DMS 273 treated with DMSO at 0.1 percent for 48 hours (cell line): ENCODE measurements at regions not wholly inside any gene's neighbourhood (a gene's known extent, or its start where the extent isn't known, plus 50 kb on each side); places are given as distances from the start of the nearest gene placed in this dataset.
"Not testable (repeated sequence)": the region's sequence is repeated elsewhere in the genome, so short reads cannot be mapped to it uniquely, and the experiment has no call there.

Experiments used
- DNase-seq: peaks from one replicate; lab custom pipeline; 2025; lab: John Stamatoyannopoulos, UW

DNA sequence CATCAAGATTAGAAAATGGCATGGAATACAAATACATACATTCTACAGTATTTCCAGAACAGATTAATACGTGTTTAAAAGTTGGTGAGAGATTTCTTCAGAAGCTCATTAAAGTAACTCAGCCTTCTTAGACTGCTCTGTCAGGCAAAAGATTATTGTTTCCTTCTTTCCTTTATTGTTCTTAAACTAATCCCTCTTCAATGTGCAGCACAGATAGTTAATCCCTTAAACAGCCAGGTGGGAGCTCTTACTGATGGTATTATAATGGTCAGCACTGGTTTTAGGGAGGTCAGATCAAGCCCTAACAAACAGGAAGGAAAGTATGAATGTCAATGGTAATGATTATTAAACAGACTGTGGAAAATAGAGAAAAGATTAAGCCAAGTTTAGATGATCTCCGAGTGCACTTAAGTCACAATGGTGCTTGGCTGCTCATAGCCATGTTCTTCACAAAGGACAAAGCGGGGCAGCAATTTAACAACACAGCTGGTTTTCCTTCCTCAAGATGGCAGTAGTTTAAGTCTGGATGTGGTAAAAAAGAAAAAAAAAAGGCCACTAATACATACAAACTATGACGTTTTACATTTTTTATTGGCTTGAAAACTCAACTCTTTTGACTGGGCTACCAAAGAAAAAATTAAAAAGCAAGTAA is 992.6 kb downstream of the PCDH9 start:
- no peak for DNase-seq

DNA sequence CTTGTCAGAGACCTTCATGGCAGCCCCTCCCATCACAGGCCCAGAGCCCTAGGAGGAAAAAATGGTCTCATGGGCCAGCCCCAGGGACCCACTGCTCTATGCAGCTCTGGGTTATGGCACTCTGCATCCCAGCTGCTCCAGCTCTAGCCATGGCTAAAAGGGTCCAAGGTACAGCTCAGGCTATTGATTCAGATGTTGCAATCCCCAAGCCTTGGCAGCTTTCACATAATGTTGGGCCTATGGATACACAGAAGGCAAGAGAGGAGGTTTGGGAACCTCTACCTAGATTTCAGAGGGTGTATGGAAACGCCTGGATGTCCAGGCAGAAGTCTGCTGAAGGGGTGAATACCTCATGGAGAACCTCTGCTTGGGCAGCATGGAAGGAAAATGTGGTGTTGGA is 996.0 kb downstream of the PCDH9 start:
- no peak for DNase-seq

DNA sequence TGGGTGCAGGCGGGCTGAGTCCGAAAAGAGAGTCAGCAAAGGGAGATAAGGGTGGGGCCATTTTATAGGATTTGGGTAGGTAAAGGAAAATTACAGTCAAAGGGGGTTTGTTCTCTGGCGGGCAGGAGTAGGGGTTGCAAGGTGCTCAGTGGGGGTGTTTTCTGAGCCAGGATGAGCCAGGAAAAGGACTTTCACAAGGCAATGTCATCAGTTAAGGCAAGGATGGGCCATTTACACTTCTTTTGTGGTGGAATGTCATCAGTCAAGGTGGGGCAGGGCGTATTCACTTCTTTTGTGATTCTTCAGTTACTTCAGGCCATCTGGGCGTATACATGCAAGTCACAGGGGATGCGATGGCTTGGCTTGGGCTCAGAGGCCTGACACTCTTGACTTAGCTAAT is 998.2 kb downstream of the PCDH9 start:
- not testable (repeated sequence) for DNase-seq

DNA sequence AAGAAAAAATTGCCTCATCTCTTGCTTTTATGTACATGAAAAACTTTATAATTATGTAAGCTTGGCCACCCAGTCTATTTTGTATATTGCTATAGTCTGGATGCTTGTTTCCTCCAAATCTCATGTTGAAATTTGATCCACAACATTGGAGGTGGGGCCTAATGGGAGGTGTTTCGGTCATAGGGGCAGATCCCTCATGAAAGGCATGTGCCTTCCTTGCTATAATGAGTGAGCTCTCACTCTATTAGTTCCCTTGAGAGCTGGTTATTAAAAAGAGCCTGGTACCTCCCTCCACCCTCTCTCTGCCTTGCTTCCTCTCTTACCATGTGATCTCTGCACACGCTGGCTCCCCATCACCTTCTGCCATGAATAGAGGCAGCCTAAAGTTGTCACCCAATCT is 1005.1 kb downstream of the PCDH9 start:
- no peak for DNase-seq

DNA sequence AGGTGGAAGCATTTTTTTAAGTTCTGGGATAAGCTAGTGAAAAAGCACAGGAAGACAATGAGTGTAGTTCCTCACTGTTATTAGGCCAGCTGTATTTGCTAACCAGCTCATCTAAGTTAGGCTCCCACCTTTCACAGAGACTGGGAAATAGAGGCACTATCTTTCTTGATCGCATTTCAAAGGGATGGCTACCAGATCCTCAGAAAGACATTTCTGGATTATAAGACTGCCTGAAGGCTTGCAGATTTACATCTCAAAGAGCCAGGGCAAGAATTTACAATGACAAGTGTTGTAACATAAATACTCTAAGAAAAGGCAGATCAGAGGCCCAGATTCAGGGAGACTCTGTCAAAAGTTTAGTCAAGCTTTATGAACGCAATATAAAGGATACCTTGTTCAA is 1005.5 kb downstream of the PCDH9 start:
- DNase-seq: no peak

DNA sequence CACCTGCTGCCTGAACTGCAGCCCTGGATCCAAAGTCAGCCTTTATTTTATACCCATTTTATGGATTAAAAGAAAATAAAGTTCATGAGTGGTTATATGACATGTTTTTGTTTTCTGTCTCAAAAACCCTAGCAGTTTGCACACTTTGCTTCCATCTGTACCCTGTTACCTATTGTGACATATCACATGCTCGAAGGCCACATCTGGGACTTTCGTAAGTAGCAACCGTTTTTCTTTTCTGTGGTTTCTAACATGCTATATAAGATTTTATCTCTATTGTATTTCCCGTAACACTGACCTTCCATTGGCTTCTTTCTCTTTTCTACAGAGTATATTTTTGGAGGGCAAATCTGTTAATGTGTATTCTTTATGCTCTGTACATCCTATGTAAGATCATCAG is 1007.2 kb downstream of the PCDH9 start:
- no peak for DNase-seq

DNA sequence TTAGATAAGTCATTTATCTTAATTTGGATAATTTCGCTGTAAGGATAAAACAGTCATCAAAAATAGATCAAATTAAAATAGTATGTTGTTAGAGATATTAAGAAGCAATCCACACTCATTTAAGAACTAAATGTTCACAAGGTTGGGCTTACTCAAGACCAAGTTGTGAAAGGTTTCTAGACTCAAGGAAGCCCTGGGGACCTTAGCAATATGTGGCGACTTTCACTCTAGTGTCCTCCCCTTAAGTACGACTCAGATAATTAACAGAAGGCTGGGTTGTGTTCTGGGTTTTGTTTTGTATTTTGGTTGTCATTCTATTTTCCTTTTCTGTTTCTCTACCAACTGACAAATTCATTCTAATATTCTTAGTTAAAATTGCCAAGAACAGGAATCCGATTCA is 1008.0 kb downstream of the PCDH9 start:
- DNase-seq: no peak

DNA sequence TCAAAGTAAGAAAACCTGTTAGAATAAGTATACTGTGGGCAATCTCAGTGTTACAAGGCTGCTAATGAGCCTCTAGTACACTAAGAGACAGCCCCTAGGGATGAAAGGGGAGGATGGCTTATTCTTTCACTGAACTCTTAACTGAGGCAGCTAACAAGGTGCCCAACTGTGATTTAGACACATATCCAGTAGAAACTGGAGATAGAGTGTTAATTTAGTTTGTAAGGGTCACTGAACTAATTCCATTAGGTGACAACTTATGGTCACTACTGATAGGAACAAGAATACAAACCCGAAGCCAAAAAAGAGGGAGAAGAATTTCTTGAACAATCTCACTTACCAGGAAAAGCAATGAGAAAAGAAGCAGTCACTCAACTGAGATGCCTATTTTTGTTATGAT is 1010.6 kb downstream of the PCDH9 start:
- DNase-seq: no peak

DNA sequence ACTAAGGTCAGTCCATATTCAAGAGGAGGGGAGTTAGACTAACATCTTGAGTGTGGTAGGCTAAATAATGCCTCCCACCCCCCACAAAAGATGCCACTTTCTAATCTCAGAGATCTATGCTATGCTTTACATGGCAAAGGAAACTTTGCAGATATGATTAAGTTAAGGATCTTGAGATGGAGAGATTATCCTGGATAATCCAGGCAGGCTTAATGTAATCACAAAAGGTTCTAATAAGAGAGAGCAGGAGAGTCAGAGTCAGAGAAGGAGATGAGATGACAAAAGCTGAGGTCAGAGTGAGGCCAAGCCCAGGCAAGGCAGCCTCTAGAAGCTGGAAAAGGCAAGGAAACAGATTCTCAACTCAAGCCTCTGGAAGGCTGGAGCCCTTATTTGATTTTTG is 1011.6 kb downstream of the PCDH9 start:
- no peak for DNase-seq

DNA sequence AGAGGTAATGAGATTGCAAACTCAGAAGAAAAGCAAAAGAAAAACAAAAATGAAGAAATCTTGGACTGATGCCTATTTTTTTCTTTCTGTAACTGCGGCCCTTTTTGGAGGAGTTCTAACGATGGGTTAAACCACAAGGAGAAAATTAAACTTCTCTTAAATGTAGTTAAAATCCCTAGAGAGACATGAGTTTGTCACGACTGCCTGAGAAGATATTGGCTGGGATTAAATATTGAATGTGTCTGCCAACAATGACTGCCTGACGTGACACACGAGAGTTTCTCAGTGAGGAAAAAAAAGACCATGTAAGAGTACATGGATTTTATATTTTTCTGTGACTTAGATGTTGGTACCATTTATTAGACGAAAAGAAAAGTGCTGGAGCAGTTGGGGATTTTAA is 1013.4 kb downstream of the PCDH9 start:
- DNase-seq: no peak

DNA sequence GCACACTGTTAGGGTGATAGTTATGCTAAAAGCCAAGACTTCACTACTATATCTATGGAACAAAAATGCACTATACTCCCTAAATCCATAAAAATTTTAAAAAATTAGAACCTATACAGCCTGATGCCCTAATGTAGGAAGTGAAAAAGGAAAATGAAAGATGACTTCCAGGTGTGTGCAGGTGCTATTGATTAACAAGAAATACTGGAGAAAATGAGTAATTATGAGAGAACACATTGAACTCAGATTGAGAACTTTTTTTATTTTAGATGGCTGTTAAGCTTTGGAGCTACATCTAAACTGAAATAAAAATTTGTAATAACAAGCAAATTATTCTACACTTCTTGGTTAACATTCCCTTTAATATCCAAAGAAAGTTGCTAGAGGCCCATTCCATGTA is 1015.7 kb downstream of the PCDH9 start:
- no peak for DNase-seq

DNA sequence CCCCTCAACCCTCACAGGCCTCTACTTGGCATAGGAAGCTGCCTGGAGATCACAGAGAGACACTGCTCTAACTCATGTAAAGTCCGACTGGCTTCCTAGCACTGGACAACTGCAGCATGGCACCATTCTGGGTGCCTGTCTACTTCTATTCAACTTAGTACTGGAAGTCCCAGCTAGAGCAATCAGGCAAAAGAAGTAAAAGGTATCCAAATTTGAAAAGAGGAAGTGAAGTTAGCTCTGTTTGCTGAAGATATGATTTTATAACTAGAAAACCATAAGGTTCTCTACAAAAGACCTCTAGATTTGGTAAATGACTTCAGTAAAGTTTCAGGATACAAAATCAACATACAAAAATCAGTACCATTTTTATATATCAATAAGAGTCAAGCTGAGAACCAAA is 1017.6 kb downstream of the PCDH9 start:
- DNase-seq: no peak

DNA sequence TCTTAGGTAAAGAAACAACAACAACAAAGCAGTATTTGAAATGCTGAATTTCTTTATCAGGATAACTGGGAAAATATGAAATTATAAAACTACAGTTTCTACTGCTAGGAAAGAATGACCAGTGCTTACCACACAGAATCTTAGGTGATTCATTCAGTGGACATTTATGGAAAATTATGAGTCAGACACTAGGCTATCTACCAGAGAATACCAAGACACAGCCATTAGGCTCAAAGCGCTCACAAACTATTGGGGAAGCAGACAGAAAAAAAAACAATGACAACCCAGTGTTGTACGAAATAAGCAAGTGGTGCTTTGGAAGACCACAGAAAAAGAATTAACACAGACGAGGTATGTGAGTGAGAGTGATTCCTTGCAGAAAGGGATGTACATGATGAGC is 1019.5 kb downstream of the PCDH9 start:
- DNase-seq: no peak

DNA sequence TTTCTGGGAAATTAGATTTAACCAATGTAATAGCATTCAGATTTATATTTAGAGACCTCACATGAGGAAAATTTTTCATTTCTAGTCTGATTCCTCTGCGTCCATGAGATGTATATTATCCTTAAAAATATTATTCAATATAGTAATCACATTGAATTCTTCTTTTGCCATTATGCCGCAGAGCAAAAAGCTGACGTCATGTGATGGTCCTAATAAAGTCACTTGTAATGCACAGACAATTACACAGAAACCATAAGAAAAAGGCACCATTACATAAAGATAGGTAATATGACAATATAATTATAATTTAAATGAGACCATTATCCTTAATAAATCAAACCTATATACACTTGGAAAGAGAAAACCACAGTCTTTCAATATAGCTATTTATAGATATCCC is 1021.5 kb downstream of the PCDH9 start:
- DNase-seq: no peak

DNA sequence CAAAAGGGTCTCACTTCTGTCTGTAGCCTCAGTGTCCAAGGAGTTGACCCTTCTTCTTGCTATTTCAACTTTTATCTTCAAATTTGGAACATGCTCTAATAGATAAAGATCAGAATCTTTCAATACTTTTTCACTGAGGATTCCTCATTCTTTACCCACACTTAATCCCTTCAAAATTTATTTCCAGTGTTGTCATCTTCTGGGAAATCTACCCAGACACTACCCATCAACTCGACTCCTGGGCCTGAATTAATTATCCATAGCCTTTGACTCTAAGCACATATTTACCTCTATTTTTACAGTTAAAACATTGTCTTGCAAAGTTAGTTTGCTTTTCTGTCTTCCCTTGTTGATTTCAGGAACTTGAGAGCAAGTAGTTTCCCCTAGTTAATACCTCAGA is 1022.5 kb downstream of the PCDH9 start:
- no peak for DNase-seq

DNA sequence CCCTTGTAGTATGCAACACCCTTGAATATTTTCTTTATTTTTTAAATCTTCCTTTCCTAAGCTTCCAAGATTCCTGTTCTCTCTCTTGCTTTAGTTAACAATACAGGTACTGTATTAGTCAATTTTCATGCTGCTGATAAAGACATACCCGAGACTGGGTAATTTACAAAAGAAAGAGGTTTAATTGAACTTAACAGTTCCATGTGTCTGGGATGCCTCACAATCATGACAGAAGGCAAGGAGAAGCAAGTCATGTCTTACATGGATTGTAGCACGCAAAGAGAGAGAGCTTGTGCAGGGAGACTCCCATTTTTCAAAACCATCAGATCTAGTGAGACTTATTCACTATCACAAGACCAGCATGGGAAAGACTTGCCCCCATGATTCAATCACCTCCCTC is 1024.3 kb downstream of the PCDH9 start:
- no peak for DNase-seq

DNA sequence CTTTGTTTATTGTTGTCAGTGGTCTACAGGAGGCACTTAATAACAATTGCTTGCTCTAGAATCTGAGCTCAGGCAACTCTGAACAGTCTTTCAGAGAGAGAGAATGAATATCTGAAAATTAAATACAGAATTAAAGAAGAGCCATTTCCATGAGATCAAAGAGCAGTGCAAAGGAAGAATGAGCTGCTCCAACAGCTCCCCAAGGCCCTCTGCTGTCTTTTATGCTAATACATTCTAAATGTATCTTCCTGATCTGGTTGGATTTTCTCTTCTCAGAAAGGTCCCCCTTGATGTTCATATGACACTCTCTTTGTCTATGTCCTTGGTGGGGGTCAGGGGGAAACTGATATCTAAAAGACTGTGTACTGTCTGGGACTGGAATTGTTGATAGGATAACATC is 1029.6 kb downstream of the PCDH9 start:
- no peak for DNase-seq

DNA sequence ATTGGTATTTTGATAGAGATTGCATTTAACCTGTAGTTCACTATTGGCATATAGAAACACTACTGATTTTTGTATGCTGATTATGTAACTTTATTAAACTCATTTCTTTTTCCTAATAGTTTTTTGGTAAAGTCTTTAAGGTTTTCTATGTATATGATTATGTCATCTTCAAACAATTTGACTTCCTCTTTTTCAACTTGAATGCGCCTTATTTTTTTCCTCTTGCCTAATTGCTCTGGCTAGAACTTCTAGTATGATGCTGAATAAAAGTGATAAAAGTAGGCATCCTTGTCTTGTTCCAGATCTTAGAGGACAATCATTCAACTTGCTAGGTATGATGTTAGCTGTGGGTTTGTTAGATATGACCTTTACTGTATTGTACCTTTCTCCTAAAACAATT is 1034.9 kb downstream of the PCDH9 start:
- DNase-seq: no peak

DNA sequence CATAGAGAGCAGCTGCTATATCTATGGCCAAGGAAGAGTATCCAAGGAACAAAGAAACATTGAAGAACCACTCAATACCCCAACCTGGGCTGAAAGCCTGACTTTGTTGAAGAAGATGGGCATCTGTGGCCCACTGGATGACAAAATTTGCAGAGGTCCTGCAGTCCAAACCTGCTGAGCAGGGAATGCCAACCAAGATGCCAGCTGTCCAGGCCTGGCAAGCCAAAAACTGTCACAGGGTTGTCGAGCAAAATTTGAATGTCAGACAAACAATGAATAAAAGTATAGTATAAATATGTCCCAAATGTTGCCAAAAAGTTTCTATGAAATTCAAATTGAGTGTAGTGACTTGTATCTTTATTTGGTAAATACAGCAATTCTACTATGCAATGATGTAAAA is 1040.2 kb downstream of the PCDH9 start:
- DNase-seq: no peak

DNA sequence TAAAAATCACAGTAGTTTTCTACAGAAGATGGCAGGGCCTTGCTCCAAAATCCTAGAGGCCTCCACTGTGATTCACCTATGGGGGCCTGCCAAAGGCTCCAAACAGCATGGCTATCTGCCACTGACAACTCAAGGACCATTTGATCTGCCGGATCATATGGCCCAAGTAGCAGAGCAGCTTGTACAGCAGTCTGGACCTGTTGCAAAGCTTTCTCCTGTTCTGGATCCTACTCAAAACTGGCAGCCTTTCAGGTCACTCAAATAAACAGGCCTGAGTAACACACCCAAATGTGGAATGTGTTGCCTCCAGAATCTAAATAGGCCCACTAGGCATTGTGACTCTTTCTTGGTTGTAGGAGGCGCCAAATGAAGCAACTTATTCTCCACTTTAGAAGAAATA is 1049.3 kb downstream of the PCDH9 start:
- no peak for DNase-seq

DNA sequence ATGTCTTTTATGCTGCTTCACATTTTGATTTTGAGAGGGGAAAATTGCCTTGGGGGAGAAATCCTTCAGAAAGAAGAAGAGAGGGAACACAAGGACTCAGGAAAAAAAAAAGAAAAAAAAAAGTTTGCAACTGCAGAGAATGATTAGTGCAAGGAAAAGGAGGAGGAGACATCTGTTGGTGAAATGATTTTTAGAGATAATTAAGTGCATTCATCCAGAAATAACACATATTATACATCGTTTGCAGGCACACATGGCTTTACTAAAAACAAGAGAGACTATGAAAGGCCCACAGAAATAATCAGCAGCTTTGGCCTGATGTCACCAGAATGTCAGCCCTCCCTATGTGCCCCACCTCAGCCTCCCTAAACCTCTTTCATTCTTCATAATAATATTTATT is 1058.2 kb downstream of the PCDH9 start:
- peak; percentile 34 for DNase-seq

DNA sequence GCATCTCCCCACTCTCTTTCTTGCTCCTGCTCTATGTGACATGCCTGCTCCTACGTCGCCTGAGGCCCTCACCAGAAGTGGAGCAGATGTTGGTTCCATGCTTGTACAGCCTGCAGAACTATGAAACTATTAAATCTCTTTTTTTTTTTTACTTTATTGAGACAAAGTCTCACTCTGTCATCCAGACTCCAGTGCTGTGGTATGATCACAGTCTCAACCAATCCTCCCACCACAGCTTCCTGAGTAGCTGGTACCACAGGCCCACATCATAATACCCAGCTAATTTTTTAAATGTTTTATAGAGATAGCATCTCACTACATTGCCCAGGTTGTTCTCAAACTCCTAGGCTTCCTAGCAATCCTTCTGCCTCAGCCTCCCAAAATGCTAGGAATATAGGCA is 1067.7 kb downstream of the PCDH9 start:
- no peak for DNase-seq

DNA sequence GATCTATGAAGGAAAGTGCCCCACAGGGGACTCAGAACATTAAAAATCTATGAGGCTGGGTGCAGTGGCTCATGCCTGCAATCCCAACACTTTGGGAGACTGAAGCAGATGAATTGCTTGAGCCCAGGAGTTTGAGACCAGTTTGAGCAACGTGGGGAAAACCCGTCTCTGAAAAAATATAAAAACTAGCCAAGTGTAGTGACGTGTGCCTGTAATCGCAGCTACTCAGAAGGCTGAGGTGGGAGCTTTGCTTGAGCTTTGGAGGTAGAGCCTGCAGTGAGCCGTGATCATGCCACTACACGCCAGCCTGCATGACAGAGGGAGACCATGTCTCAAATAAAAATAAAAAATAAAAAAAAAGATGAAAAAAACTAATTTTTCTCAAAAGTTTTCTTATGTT is 1070.6 kb downstream of the PCDH9 start:
- no peak for DNase-seq

DNA sequence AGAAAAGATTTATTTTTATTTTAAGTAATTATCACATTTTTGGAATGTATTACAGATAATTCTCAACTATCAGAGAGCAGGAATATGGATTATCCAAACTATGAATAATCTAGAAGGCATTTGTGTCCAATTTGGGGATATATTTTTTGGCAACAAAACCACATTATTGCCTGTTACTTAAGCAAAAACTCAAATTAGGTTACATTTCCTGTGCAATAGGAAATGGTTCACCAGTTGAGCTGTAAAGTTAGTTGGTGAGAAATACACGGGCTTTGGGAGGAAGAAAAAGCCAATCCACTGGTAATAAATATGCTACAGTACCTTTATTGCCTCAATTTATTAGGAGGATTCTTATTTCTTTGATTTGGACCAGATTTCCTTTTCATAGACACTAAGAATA is 1075.2 kb downstream of the PCDH9 start:
- no peak for DNase-seq

DNA sequence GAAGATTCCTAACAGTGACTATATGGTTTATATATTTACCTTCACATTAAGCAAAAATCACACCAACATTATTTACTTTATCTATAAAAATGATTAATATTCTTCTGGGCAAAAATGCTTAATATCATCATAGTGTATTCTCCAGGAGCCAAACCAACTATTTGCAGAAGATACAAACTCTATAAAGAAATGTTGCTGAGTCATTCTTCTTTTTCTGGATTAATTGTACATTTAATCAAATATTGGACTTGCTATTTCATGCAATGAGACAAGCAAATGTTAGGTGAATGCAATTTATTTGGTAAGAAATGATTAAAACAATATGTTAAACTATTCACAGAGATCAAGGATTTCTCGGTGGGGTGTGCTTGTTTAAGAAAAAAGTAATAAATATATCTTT is 1075.8 kb downstream of the PCDH9 start:
- no peak for DNase-seq
